Activated CD4-positive, alpha-beta memory T cell treated with anti-CD3 and anti-CD28 coated beads, Interleukin-2, amount 10 ng/mL, durations not matched to agents 7 days and 5 days (primary cell): ENCODE measurements at regions not wholly inside any gene's neighbourhood (a gene's known extent, or its start where the extent isn't known, plus 50 kb on each side); places are given as distances from the start of the nearest gene placed in this dataset.

Experiments used
- CTCF ChIA-PET: fragments of 350-600 bp; sonication (Branson Sonifier 250); formaldehyde crosslinking; loops from one replicate; lab custom pipeline; 2021; ENCODE audit warnings: antibody characterized with exemption, inconsistent platforms; lab: Charles Lee
- POLR2A ChIA-PET: fragments of 350-600 bp; sonication (Branson Sonifier 250); formaldehyde crosslinking; loops from one replicate; lab custom pipeline; 2021; ENCODE audit warnings: antibody characterized with exemption; lab: Charles Lee
- DNase-seq: peaks from one replicate; pipeline ENCODE4 v3.0.0-alpha.2; 2020
- H3K27ac Mint-ChIP-seq: one replicate; pipeline ENCODE4 v1.8.0; 2021; ENCODE audit warnings: mild to moderate bottlenecking, mixed read lengths
- H3K27me3 Mint-ChIP-seq: one replicate; pipeline ENCODE4 v1.8.0; 2021; ENCODE audit warnings: mixed read lengths
- H3K36me3 Mint-ChIP-seq: one replicate; pipeline ENCODE4 v1.8.0; 2021; ENCODE audit warnings: low read depth, mixed read lengths
- H3K4me1 Mint-ChIP-seq: one replicate; pipeline ENCODE4 v1.8.0; 2021; ENCODE audit warnings: mixed read lengths
- H3K4me3 Mint-ChIP-seq: one replicate; pipeline ENCODE4 v1.8.0; 2021; ENCODE audit warnings: mild to moderate bottlenecking, mixed read lengths
- H3K9me3 Mint-ChIP-seq: one replicate; pipeline ENCODE4 v1.8.0; 2021; ENCODE audit warnings: mixed read lengths

GRCh38 chr5:61614606-61615005 lies 282.5 kb downstream of the ZSWIM6 start:
- CTCF ChIA-PET: no interaction called here
- Mint-ChIP-seq H3K27ac (no peak overlapping the region), H3K4me3 (no peak overlapping the region), H3K4me1 (no peaks in the 10 kb centered on the region), H3K27me3 (peaks cover 5% of the 10 kb centered on the region), H3K9me3 (no peaks in the 10 kb centered on the region), H3K36me3 (no peaks in the 10 kb centered on the region)
- POLR2A ChIA-PET: no interaction called here
- DNase-seq: no peak

- no peaks in the 10 kb centered on the region for H3K36me3 Mint-ChIP-seq
- no peaks in the 10 kb centered on the region for H3K9me3 Mint-ChIP-seq
- ChIA-PET CTCF (no interaction called here), POLR2A (no interaction called here)
- H3K27ac Mint-ChIP-seq: no peak overlapping the region
- H3K4me1 Mint-ChIP-seq: no peaks in the 10 kb centered on the region
- no peak overlapping the region for H3K4me3 Mint-ChIP-seq
- no peak for DNase-seq
- H3K27me3 Mint-ChIP-seq: peaks cover 5% of the 10 kb centered on the region
These were observed 285.0 kb downstream of the ZSWIM6 start for GRCh38 chr5:61617039-61617438.

DNA sequence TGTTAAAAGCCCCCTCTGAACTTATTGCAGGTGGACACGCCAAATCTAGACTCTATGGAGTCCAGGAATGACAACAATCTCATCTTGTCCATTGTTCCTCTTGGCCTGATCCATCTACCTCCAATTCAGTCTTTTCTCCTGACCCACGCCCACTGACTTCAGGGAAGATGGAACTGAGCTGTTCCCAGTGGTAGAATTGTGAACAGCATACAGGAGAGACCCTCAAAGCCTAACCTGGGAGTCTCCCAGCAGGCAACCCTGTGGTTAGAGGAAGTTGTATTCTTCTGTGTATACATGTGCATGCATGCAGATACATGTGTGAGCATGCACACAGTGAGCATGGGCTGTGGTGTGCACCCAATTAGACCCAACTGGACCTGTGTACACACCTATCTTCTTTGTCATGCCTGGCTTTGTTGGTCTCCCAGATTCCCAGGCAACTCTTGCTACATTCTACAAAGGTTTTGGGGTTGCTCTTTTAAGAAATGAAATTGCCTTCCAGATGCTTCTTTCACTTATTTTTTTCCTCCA lies 286.0 kb downstream of the ZSWIM6 start:
- CTCF ChIA-PET: no interaction called here
- POLR2A ChIA-PET: no interaction called here
- no peaks in the 10 kb centered on the region for H3K9me3 Mint-ChIP-seq

DNA sequence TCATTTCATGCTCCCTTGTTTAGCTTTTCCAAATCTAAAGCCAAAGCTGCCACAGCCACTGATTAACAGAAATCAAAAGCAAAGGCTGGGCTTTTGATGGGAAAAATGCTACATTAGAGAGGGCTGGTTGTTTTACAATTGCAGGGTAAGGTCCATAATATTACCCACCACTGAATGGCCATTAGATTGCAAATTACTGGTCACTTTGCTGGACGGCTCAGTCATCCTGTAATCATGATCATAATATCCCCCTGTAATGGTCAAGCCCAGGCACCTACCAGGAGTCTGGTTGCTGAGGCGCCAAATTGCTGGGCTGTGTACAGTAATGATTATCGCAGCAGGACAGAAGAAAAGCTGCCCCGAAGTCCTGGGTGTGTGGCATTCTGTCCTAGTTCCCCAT lies 286.5 kb downstream of the ZSWIM6 start:
- no peak overlapping the region for H3K27ac Mint-ChIP-seq
- no peak overlapping the region for H3K4me3 Mint-ChIP-seq
- POLR2A ChIA-PET: no interaction called here
- CTCF ChIA-PET: no interaction called here
- no peaks in the 10 kb centered on the region for H3K36me3 Mint-ChIP-seq
- H3K9me3 Mint-ChIP-seq: no peaks in the 10 kb centered on the region
- no peak for DNase-seq
- H3K27me3 Mint-ChIP-seq: peaks cover 10% of the 10 kb centered on the region
- H3K4me1 Mint-ChIP-seq: no peaks in the 10 kb centered on the region

More for the DNA sequence above, 286.0 kb downstream of the ZSWIM6 start:
- no peak for DNase-seq
- Mint-ChIP-seq H3K36me3 (no peaks in the 10 kb centered on the region), H3K4me3 (no peak overlapping the region), H3K4me1 (no peaks in the 10 kb centered on the region), H3K27me3 (peaks cover 10% of the 10 kb centered on the region), H3K27ac (no peak overlapping the region)

- Mint-ChIP-seq H3K27ac (no peak overlapping the region), H3K36me3 (no peaks in the 10 kb centered on the region), H3K4me3 (no peak overlapping the region), H3K4me1 (no peaks in the 10 kb centered on the region), H3K27me3 (peaks cover 13% of the 10 kb centered on the region), H3K9me3 (no peaks in the 10 kb centered on the region)
- ChIA-PET POLR2A (no interaction called here), CTCF (no interaction called here)
- DNase-seq: no peak
These were observed 287.2 kb downstream of the ZSWIM6 start for GRCh38 chr5:61619289-61619688.

- Mint-ChIP-seq H3K27ac (no peak overlapping the region), H3K36me3 (no peaks in the 10 kb centered on the region), H3K4me1 (no peaks in the 10 kb centered on the region), H3K4me3 (no peak overlapping the region), H3K27me3 (peaks cover 19% of the 10 kb centered on the region), H3K9me3 (no peaks in the 10 kb centered on the region)
- no peak for DNase-seq
- CTCF ChIA-PET: no interaction called here
- POLR2A ChIA-PET: no interaction called here
These were observed 287.9 kb downstream of the ZSWIM6 start for GRCh38 chr5:61619777-61620518.

DNA sequence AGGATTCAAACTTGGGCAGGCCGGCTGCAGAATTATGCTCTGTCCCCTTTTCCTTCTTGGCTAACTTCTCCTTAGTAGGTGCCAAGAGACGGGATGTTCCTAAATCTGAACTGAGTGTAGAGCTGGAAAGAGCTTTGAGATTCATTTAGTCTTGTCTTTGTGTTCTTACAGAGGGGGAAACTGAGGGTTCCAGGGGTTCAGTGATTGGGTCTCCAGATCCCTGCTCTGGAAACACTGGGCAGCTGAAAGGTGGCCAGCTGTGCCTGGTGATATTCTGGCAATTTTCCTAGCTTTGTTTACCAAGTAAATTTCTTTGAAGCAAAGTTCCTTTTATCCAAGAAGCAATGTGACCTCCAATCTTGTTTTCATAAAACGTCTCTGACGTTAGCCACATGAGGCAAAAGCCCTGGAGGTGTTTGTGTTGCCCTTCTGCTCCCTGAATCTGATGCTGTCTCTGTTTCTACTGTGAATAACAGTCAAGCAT lies 288.7 kb downstream of the ZSWIM6 start:
- no peak overlapping the region for H3K27ac Mint-ChIP-seq

GRCh38 chr5:61621202-61621650 lies 289.2 kb downstream of the ZSWIM6 start:
- POLR2A ChIA-PET: no interaction called here
- peaks cover 26% of the 10 kb centered on the region for H3K27me3 Mint-ChIP-seq
- CTCF ChIA-PET: no interaction called here
- no peak overlapping the region for H3K27ac Mint-ChIP-seq
- H3K36me3 Mint-ChIP-seq: no peaks in the 10 kb centered on the region
- H3K9me3 Mint-ChIP-seq: no peaks in the 10 kb centered on the region
- no peak overlapping the region for H3K4me3 Mint-ChIP-seq
- H3K4me1 Mint-ChIP-seq: no peaks in the 10 kb centered on the region
- DNase-seq: no peak

More for the DNA sequence above, 288.7 kb downstream of the ZSWIM6 start:
- Mint-ChIP-seq H3K4me1 (no peaks in the 10 kb centered on the region), H3K4me3 (no peak overlapping the region), H3K36me3 (no peaks in the 10 kb centered on the region), H3K27me3 (peaks cover 26% of the 10 kb centered on the region), H3K9me3 (no peaks in the 10 kb centered on the region)
- DNase-seq: no peak
- CTCF ChIA-PET: no interaction called here
- POLR2A ChIA-PET: no interaction called here

GRCh38 chr5:61622156-61622555 lies 290.1 kb downstream of the ZSWIM6 start:
- no peak overlapping the region for H3K27ac Mint-ChIP-seq
- ChIA-PET CTCF (no interaction called here), POLR2A (no interaction called here)
- DNase-seq: no peak
- no peak overlapping the region for H3K4me3 Mint-ChIP-seq
- H3K9me3 Mint-ChIP-seq: no peaks in the 10 kb centered on the region
- peaks cover 33% of the 10 kb centered on the region for H3K27me3 Mint-ChIP-seq
- no peaks in the 10 kb centered on the region for H3K36me3 Mint-ChIP-seq
- peaks cover 6% of the 10 kb centered on the region for H3K4me1 Mint-ChIP-seq

- POLR2A ChIA-PET: no interaction called here
- Mint-ChIP-seq H3K27me3 (peaks cover 46% of the 10 kb centered on the region), H3K27ac (no peak overlapping the region), H3K9me3 (no peaks in the 10 kb centered on the region), H3K36me3 (no peaks in the 10 kb centered on the region), H3K4me1 (peaks cover 6% of the 10 kb centered on the region), H3K4me3 (no peak overlapping the region)
- CTCF ChIA-PET: no interaction called here
- DNase-seq: no peak
These were observed 291.5 kb downstream of the ZSWIM6 start for GRCh38 chr5:61623401-61624069.

GRCh38 chr5:61624553-61625136 lies 292.6 kb downstream of the ZSWIM6 start:
- POLR2A ChIA-PET: no interaction called here
- H3K9me3 Mint-ChIP-seq: no peaks in the 10 kb centered on the region
- H3K27me3 Mint-ChIP-seq: peaks cover 54% of the 10 kb centered on the region
- no peaks in the 10 kb centered on the region for H3K36me3 Mint-ChIP-seq
- CTCF ChIA-PET: no interaction called here
- no peak overlapping the region for H3K4me3 Mint-ChIP-seq
- no peak overlapping the region for H3K27ac Mint-ChIP-seq
- peaks cover 6% of the 10 kb centered on the region for H3K4me1 Mint-ChIP-seq
- DNase-seq: no peak

- no peak for DNase-seq
- peaks cover 57% of the 10 kb centered on the region for H3K27me3 Mint-ChIP-seq
- no peaks in the 10 kb centered on the region for H3K9me3 Mint-ChIP-seq
- H3K36me3 Mint-ChIP-seq: no peaks in the 10 kb centered on the region
- POLR2A ChIA-PET: no interaction called here
- peaks cover 6% of the 10 kb centered on the region for H3K4me1 Mint-ChIP-seq
- H3K4me3 Mint-ChIP-seq: no peak overlapping the region
- CTCF ChIA-PET: no interaction called here
- no peak overlapping the region for H3K27ac Mint-ChIP-seq
These were observed 293.1 kb downstream of the ZSWIM6 start for GRCh38 chr5:61625137-61625561.
